ENCODE measurements at regions not wholly inside any gene's neighbourhood (a gene's known extent, or its start where the extent isn't known, plus 50 kb on each side); places are given as distances from the start of the nearest gene placed in this dataset.
A peak's percentile ranks its signal among the peaks of the same experiment; 100 is the strongest.

DNA sequence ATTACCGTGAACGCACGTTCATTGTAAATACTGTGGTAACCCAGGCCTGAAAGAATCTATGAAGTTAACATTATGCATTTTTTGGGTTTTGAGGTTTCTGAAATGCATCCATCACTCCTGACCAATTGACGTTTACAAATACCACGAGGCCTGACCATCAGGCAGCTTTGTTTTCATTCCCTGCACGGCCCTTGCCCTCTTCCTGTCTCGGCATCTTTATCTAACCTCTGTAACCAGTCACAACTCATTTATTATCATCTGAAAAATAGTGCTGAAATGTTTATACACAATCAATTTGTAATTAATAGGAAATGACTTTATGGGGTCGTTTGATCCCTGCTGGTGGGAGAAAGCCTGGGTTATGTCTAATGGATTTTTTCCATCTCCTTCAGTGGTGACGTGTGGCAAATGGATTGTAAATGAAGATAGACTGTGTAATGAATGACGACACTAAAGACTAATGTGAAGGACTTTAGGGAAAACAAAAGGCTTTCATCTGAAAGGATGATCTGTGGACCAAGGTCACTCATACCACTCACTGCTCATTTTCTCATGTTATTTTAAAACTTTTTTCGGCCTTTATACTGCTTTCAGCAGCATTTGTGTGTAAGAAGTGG, 102.7 kb upstream of the SORBS2 start:
- no peaks in the 10 kb centered on the region for H3K9me3 ChIP-seq (replicated peaks; ENCODE audit: control insufficient read depth, insufficient read depth, low read length)
- no peaks in the 10 kb centered on the region for H3K36me3 ChIP-seq (ENCODE audit: control insufficient read depth in 2 of 2, extremely low read depth in 1 of 2, insufficient read depth in 2 of 2, low read length in 2 of 2)
- no peaks in the 10 kb centered on the region for H3K4me1 ChIP-seq (ENCODE audit: control insufficient read depth, extremely low read depth, insufficient read depth, low read length)
- no peak overlapping the region for H2AFZ ChIP-seq (ENCODE audit: low read depth, low read length)
- POLR2A ChIA-PET, result no interaction called here
- no peaks in the 10 kb centered on the region for H3K27me3 ChIP-seq (ENCODE audit: control insufficient read depth in 2 of 2, insufficient read depth in 2 of 2, low read length in 2 of 2)
- TF ChIP-seq EZH2 (IDR thresholded peaks at IDR 0.05; ENCODE audit: borderline replicate concordance, low read depth, low read length, severe bottlenecking) (no peak), MYC (IDR thresholded peaks at IDR 0.05; ENCODE audit: low read depth, low read length) (no peak), GATA2 (IDR thresholded peaks at IDR 0.05; ENCODE audit: insufficient read depth, insufficient read length, low read depth, low read length) (no peak), FOS (IDR thresholded peaks at IDR 0.05; ENCODE audit: borderline replicate concordance, insufficient read depth, low read length) (no peak), POLR2AphosphoS5 (IDR thresholded peaks at IDR 0.05; ENCODE audit: insufficient read depth, low read depth, low read length) (no peak)
- TF ChIP-seq, protein P1, sequence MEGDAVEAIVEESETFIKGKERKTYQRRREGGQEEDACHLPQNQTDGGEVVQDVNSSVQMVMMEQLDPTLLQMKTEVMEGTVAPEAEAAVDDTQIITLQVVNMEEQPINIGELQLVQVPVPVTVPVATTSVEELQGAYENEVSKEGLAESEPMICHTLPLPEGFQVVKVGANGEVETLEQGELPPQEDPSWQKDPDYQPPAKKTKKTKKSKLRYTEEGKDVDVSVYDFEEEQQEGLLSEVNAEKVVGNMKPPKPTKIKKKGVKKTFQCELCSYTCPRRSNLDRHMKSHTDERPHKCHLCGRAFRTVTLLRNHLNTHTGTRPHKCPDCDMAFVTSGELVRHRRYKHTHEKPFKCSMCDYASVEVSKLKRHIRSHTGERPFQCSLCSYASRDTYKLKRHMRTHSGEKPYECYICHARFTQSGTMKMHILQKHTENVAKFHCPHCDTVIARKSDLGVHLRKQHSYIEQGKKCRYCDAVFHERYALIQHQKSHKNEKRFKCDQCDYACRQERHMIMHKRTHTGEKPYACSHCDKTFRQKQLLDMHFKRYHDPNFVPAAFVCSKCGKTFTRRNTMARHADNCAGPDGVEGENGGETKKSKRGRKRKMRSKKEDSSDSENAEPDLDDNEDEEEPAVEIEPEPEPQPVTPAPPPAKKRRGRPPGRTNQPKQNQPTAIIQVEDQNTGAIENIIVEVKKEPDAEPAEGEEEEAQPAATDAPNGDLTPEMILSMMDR (IDR thresholded peaks at IDR 0.05; ENCODE audit: extremely low read depth in 1 of 2, insufficient read depth in 1 of 2, low read depth in 1 of 2, low read length in 2 of 2), result no peak
- TF ChIP-seq, protein P2, sequence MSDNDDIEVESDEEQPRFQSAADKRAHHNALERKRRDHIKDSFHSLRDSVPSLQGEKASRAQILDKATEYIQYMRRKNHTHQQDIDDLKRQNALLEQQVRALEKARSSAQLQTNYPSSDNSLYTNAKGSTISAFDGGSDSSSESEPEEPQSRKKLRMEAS (IDR thresholded peaks at IDR 0.05; ENCODE audit: insufficient read depth, insufficient read length), result no peak
- H3K4me2 ChIP-seq (ENCODE audit: insufficient read depth, low read length), result no peak overlapping the region
- no peak overlapping the region for H3K4me3 ChIP-seq (replicated peaks in 1 of 3; ENCODE audit: insufficient read depth in 1 of 3, low read depth in 1 of 3, low read length in 3 of 3)
- no peak overlapping the region for H3K27ac ChIP-seq (ENCODE audit: insufficient read depth, low read depth, low read length)
- H3K79me2 ChIP-seq (ENCODE audit: control insufficient read depth, insufficient read depth, low read length), result no peaks in the 10 kb centered on the region
- CTCF ChIA-PET, result interaction anchor here (1.3 kb wide), 1 partner anchor 107 kb away, joined by 3 read pairs; no protein-coding TSS in a partner anchor
- dilution Hi-C loops (cut with MboI; ENCODE audit: extremely low pct_ligation_motif_present, low sequenced_read_pairs) (no loop called here), intact Hi-C loops (cut with micrococcal nuclease) (loop anchor here (5.0 kb wide), 1 partner anchor 137 kb away; no protein-coding TSS in a partner anchor)
- no peaks in the 10 kb centered on the region for H3K9me1 ChIP-seq (replicated peaks; ENCODE audit: control insufficient read depth, extremely low read depth, insufficient read depth, low read length)
- no peak overlapping the region for H3K9ac ChIP-seq (replicated peaks; ENCODE audit: extremely low read depth, insufficient read depth, low read length)
- BruUV-seq (replicated peaks), result no TSS peak
- H4K20me1 ChIP-seq (replicated peaks; ENCODE audit: control insufficient read depth, extremely low read depth, insufficient read depth, low read length), result no peaks in the 10 kb centered on the region
- peak; percentile 51 for DNase-seq (ENCODE audit: low read depth, low spot score)
- FAIRE-seq, result no peak
